ENCODE measurements at regions not wholly inside any gene's neighbourhood (a gene's known extent, or its start where the extent isn't known, plus 50 kb on each side); places are given as distances from the start of the nearest gene placed in this dataset.
"Not testable (repeated sequence)": the region's sequence is repeated elsewhere in the genome, so short reads cannot be mapped to it uniquely, and the experiment has no call there.

- no peak for TF ChIP-seq CTCF (IDR thresholded peaks at IDR 0.05; ENCODE audit: borderline replicate concordance, extremely low read depth, insufficient read depth)
- H3K9me3 ChIP-seq (ENCODE audit: control insufficient read depth in 2 of 3, insufficient read depth in 1 of 3, low read length in 3 of 3) = no peaks in the 10 kb centered on the region
- H3K4me1 ChIP-seq (ENCODE audit: control insufficient read depth in 2 of 3, insufficient read depth in 2 of 3, low read depth in 1 of 3, low read length in 3 of 3) = no peaks in the 10 kb centered on the region
- no peak overlapping the region for H3K4me3 ChIP-seq (ENCODE audit: low read length in 3 of 3)
- H3K27me3 ChIP-seq (ENCODE audit: control insufficient read depth, insufficient read depth, low read length) = no peaks in the 10 kb centered on the region
- DNase-seq (no peak), FAIRE-seq (no peak)
- H3K9ac ChIP-seq (ENCODE audit: low read length in 3 of 3) = no peak overlapping the region
- intact Hi-C loops (cut with DNase I) = no loop called here
- H3K27ac ChIP-seq (ENCODE audit: low read depth in 2 of 2, low read length in 2 of 2) = no peak overlapping the region
- no peaks in the 10 kb centered on the region for H3K36me3 ChIP-seq (ENCODE audit: control insufficient read depth in 2 of 3, insufficient read depth in 3 of 3, low read length in 3 of 3)
Observed at GRCh38 chr5:103389357-103389756, 130.8 kb downstream of the MACIR start.

- H3K4me3 ChIP-seq (ENCODE audit: low read length in 3 of 3) = no peak overlapping the region
- TF ChIP-seq CTCF (IDR thresholded peaks at IDR 0.05; ENCODE audit: borderline replicate concordance, extremely low read depth, insufficient read depth) = no peak
- H3K4me1 ChIP-seq (ENCODE audit: control insufficient read depth in 2 of 3, insufficient read depth in 2 of 3, low read depth in 1 of 3, low read length in 3 of 3) = no peaks in the 10 kb centered on the region
- H3K9me3 ChIP-seq (ENCODE audit: control insufficient read depth in 2 of 3, insufficient read depth in 1 of 3, low read length in 3 of 3) = no peaks in the 10 kb centered on the region
- intact Hi-C loops (cut with DNase I) = no loop called here
- no peaks in the 10 kb centered on the region for H3K36me3 ChIP-seq (ENCODE audit: control insufficient read depth in 2 of 3, insufficient read depth in 3 of 3, low read length in 3 of 3)
- no peak overlapping the region for H3K9ac ChIP-seq (ENCODE audit: low read length in 3 of 3)
- DNase-seq = no peak
- no peaks in the 10 kb centered on the region for H3K27me3 ChIP-seq (ENCODE audit: control insufficient read depth, insufficient read depth, low read length)
- no peak overlapping the region for H3K27ac ChIP-seq (ENCODE audit: low read depth in 2 of 2, low read length in 2 of 2)
- FAIRE-seq = no peak
Observed at GRCh38 chr5:103385722-103386121, 127.2 kb downstream of the MACIR start.

DNA sequence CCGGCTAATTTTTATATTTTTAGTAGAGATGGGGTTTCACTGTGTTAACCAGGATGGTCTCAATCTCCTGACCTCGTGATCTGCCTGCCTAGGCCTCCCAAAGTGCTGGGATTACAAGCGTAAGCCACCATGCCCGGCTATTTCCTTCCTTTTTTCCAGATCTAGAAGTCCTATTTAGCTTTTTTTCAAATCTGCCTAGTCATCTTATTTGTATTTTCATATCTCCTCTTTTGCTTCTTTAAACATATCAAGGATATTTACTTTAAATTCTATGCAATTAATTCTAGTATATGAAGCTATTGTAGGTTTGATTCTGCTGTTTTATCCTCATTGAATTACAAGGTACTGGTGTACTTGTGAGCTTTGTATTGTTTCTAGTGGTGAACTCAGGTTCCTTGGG lies 119.1 kb downstream of the MACIR start:
- H3K27me3 ChIP-seq (ENCODE audit: control insufficient read depth, insufficient read depth, low read length); intact Hi-C loops (cut with DNase I); H3K36me3 ChIP-seq (ENCODE audit: control insufficient read depth in 2 of 3, insufficient read depth in 3 of 3, low read length in 3 of 3); FAIRE-seq; DNase-seq; H3K4me3 ChIP-seq (ENCODE audit: low read length in 3 of 3); H3K9me3 ChIP-seq (ENCODE audit: control insufficient read depth in 2 of 3, insufficient read depth in 1 of 3, low read length in 3 of 3); H3K27ac ChIP-seq (ENCODE audit: low read depth in 2 of 2, low read length in 2 of 2); H3K4me1 ChIP-seq (ENCODE audit: control insufficient read depth in 2 of 3, insufficient read depth in 2 of 3, low read depth in 1 of 3, low read length in 3 of 3); H3K9ac ChIP-seq (ENCODE audit: low read length in 3 of 3): not testable (repeated sequence)

DNA sequence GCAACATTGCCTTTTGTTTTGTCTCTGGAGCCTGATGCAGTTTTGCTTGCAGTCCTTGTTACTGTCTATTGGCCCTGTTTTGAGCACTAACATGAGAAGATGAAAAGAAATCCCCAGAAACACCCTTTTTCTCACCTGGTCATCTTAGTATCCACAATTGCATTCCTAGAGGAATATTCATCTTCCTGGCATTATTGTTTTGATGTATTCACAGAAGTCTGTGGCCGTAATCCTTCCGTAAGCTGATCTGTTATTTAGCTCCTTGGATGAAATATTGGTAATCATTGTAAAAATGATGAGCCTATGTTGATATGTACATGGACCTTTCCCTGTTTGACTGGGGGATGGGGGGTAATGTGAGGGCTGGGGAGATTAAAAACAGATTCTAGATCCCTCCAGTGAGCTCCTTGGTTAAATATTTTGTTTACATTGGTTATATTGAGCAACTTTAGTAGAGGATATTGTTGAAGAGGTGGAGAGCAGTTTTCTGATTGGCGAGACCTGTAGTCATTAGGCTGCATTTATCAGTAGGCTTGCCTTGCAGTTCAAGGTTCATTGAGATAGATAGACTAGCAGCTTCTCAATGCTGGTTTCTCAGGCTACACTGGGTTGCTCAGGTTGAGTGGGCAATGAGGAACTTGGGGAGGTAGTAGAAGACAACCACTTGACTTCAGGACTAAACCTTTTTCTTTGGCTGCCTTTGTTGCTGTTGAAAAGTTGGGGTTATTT lies 117.5 kb downstream of the MACIR start:
- Histone ChIP-seq H3K27ac (ENCODE audit: low read depth in 2 of 2, low read length in 2 of 2) (no peak overlapping the region), H3K4me3 (ENCODE audit: low read length in 3 of 3) (no peak overlapping the region), H3K27me3 (ENCODE audit: control insufficient read depth, insufficient read depth, low read length) (no peaks in the 10 kb centered on the region), H3K4me1 (ENCODE audit: control insufficient read depth in 2 of 3, insufficient read depth in 2 of 3, low read depth in 1 of 3, low read length in 3 of 3) (no peaks in the 10 kb centered on the region), H3K9me3 (ENCODE audit: control insufficient read depth in 2 of 3, insufficient read depth in 1 of 3, low read length in 3 of 3) (no peaks in the 10 kb centered on the region), H3K36me3 (ENCODE audit: control insufficient read depth in 2 of 3, insufficient read depth in 3 of 3, low read length in 3 of 3) (no peaks in the 10 kb centered on the region), H3K9ac (ENCODE audit: low read length in 3 of 3) (no peak overlapping the region)
- TF ChIP-seq CTCF (IDR thresholded peaks at IDR 0.05; ENCODE audit: borderline replicate concordance, extremely low read depth, insufficient read depth) = no peak
- FAIRE-seq = no peak
- DNase-seq = no peak
- intact Hi-C loops (cut with DNase I) = no loop called here
